Tongue (tissue), 1 donor: ENCODE measurements at regions not wholly inside any gene's neighbourhood (a gene's known extent, or its start where the extent isn't known, plus 50 kb on each side); places are given as distances from the start of the nearest gene placed in this dataset.
A peak's percentile ranks its signal among the peaks of the same experiment; 100 is the strongest.
"Not testable (repeated sequence)": the region's sequence is repeated elsewhere in the genome, so short reads cannot be mapped to it uniquely, and the experiment has no call there.

Experiments used
- DNase-seq: peaks from one replicate; pipeline ENCODE4 v3.0.0-alpha.2; 2015

GRCh38 chr2:125721072-125721721 is 934.8 kb upstream of the GYPC start:
- no peak for DNase-seq

GRCh38 chr2:125730921-125731320 is 925.0 kb upstream of the GYPC start:
- DNase-seq = no peak

- DNase-seq = no peak
Measured at GRCh38 chr2:125736306-125736705, 919.7 kb upstream of the GYPC start.

GRCh38 chr2:125745514-125745913 is 910.4 kb upstream of the GYPC start:
- peak; percentile 78 for DNase-seq

GRCh38 chr2:125746321-125747164 is 909.4 kb upstream of the GYPC start:
- DNase-seq = no peak

- no peak for DNase-seq
Measured at GRCh38 chr2:125747165-125747425, 908.9 kb upstream of the GYPC start.

GRCh38 chr2:125756431-125756830 is 899.5 kb upstream of the GYPC start:
- no peak for DNase-seq

- DNase-seq = no peak
Measured at GRCh38 chr2:125796784-125797183, 859.2 kb upstream of the GYPC start.

GRCh38 chr2:125797192-125797591 is 858.8 kb upstream of the GYPC start:
- no peak for DNase-seq

GRCh38 chr2:125822746-125823145 is 833.2 kb upstream of the GYPC start:
- DNase-seq = no peak

- DNase-seq = not testable (repeated sequence)
Measured at GRCh38 chr2:125825781-125826180, 830.2 kb upstream of the GYPC start.

GRCh38 chr2:125837128-125837527 is 818.8 kb upstream of the GYPC start:
- no peak for DNase-seq

- DNase-seq = no peak
Measured at GRCh38 chr2:125837611-125838010, 818.3 kb upstream of the GYPC start.

- no peak for DNase-seq
Measured at GRCh38 chr2:125839945-125840344, 816.0 kb upstream of the GYPC start.

GRCh38 chr2:125842041-125842440 is 813.9 kb upstream of the GYPC start:
- DNase-seq = no peak

- no peak for DNase-seq
Measured at GRCh38 chr2:125850541-125850940, 805.4 kb upstream of the GYPC start.

- no peak for DNase-seq
Measured at GRCh38 chr2:125852364-125852763, 803.6 kb upstream of the GYPC start.

GRCh38 chr2:125853626-125854025 is 802.3 kb upstream of the GYPC start:
- no peak for DNase-seq

- no peak for DNase-seq
Measured at GRCh38 chr2:125855204-125855603, 800.8 kb upstream of the GYPC start.

GRCh38 chr2:125857971-125858794 is 797.8 kb upstream of the GYPC start:
- DNase-seq = no peak

- DNase-seq = no peak
Measured at GRCh38 chr2:125861461-125861860, 794.5 kb upstream of the GYPC start.

GRCh38 chr2:125867908-125868307 is 788.0 kb upstream of the GYPC start:
- DNase-seq = no peak

- DNase-seq = no peak
Measured at GRCh38 chr2:125870264-125870663, 785.7 kb upstream of the GYPC start.
